ENCODE measurements at regions not wholly inside any gene's neighbourhood (a gene's known extent, or its start where the extent isn't known, plus 50 kb on each side); places are given as distances from the start of the nearest gene placed in this dataset.

DNA sequence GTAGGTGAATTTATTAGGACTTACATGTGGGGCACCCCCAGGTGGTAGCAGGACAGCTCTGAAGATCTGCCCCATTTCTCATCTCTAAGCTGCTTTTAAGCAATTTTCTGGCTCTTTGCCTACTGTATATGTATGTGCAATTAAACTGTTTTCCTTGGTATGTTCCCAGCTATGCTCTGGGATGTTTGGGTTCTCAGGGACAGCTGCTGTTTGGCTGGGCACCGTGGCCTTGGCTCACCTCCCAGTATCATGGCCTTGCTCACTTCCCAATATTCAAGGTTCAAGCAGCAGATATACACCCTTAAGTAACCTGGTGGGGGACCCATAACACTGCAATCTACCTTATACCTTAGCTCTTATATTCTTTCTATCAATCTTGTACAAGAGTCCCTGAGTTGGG lies 53.7 kb upstream of the KITLG start:
- no peak overlapping the region for H3K27ac ChIP-seq
- H3K9me2 ChIP-seq (ENCODE audit: insufficient read depth) = no peaks in the 10 kb centered on the region
- H3K9me3 ChIP-seq (ENCODE audit: insufficient read depth, low read depth) = no peaks in the 10 kb centered on the region
- no TSS peak for BruUV-seq (replicated peaks)
- intact Hi-C loops (cut with micrococcal nuclease; ENCODE audit: unreplicated experiment) = loop anchor here (10.0 kb wide), 1 partner anchor 361 kb away; no protein-coding TSS in a partner anchor
- H4K20me1 ChIP-seq (ENCODE audit: insufficient read depth) = no peaks in the 10 kb centered on the region
- CTCF ChIA-PET = no interaction called here
- no peaks in the 10 kb centered on the region for H3K4me1 ChIP-seq (replicated peaks; ENCODE audit: insufficient read depth)
- H3F3A ChIP-seq (ENCODE audit: insufficient read depth, low read depth) = no peaks in the 10 kb centered on the region
- POLR2A ChIA-PET (ENCODE audit: unreplicated experiment) = interaction anchor here (0.5 to 0.6 kb wide), 2 partner anchors 718 to 1045 kb away, joined by 3 read pairs; no protein-coding TSS in a partner anchor
- H3K36me3 ChIP-seq (ENCODE audit: low read depth) = no peaks in the 10 kb centered on the region
- TF ChIP-seq CTCF (conservative IDR thresholded peaks at IDR 0.05) = no peak
- no peak for TF ChIP-seq EZH2 (IDR thresholded peaks at IDR 0.05; ENCODE audit: low read depth)
- DNase-seq = no peak
- H3K4me2 ChIP-seq = no peak overlapping the region
- no peaks in the 10 kb centered on the region for H3K27me3 ChIP-seq (ENCODE audit: insufficient read depth, low read depth)
- no peak overlapping the region for H2AFZ ChIP-seq
- H3K4me3 ChIP-seq = no peak overlapping the region
- no peaks in the 10 kb centered on the region for H3K79me2 ChIP-seq (ENCODE audit: low read depth)

DNA sequence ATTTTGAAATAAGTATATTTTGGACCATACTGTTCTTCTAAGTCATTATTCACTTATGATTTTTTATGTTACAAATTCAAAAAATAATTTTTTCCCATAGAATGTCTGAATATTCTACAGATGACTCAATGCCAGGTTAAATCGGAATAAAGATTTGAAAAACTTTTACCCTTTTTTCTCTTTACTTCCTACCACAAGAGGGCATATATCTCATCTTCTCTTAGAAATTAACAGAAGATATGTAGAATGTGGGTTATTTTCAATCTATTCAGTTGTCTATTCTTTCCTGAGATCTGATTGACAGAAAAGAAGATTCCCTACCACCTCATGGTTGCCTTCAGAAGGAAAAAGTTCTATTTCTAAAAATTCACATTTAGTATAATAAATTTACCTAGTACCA lies 53.0 kb upstream of the KITLG start:
- no TSS peak for BruUV-seq (replicated peaks)
- ChIA-PET POLR2A (ENCODE audit: unreplicated experiment) (no interaction called here), CTCF (no interaction called here)
- H3K36me3 ChIP-seq (ENCODE audit: low read depth) = no peaks in the 10 kb centered on the region
- no peaks in the 10 kb centered on the region for H3K79me2 ChIP-seq (ENCODE audit: low read depth)
- no peaks in the 10 kb centered on the region for H3K27me3 ChIP-seq (ENCODE audit: insufficient read depth, low read depth)
- H3K9me3 ChIP-seq (ENCODE audit: insufficient read depth, low read depth) = no peaks in the 10 kb centered on the region
- TF ChIP-seq CTCF (conservative IDR thresholded peaks at IDR 0.05) = peak; percentile 60
- no peak for TF ChIP-seq EZH2 (IDR thresholded peaks at IDR 0.05; ENCODE audit: low read depth)
- no peak overlapping the region for H2AFZ ChIP-seq
- no peaks in the 10 kb centered on the region for H3K9me2 ChIP-seq (ENCODE audit: insufficient read depth)
- H3K27ac ChIP-seq = no peak overlapping the region
- no peaks in the 10 kb centered on the region for H4K20me1 ChIP-seq (ENCODE audit: insufficient read depth)
- H3F3A ChIP-seq (ENCODE audit: insufficient read depth, low read depth) = no peaks in the 10 kb centered on the region
- no peak overlapping the region for H3K4me3 ChIP-seq
- no peak overlapping the region for H3K4me2 ChIP-seq
- no peaks in the 10 kb centered on the region for H3K4me1 ChIP-seq (replicated peaks; ENCODE audit: insufficient read depth)
- DNase-seq = no peak
- intact Hi-C loops (cut with micrococcal nuclease; ENCODE audit: unreplicated experiment) = loop anchor here (10.0 kb wide), 1 partner anchor 361 kb away; no protein-coding TSS in a partner anchor

DNA sequence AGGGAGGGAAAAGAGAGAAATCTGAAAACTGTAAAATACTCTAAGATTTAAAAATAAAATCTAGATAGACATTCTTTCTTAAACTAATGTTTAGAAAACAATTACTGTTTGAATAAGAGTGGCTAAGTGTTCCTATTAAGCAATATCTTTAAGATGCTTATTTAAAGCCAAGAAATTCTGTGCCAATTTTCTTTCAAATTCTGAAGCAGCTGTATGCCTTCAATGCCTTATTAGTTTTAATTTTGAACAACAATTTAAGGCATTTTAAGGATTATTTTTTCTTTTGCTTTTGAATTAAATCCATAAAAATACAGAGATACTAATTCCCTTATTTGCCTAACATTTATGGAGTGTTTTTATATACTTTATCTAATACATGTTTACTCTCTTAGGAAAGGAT lies 50.3 kb upstream of the KITLG start:
- BruUV-seq (replicated peaks) = no TSS peak
- no peak for TF ChIP-seq EZH2 (IDR thresholded peaks at IDR 0.05; ENCODE audit: low read depth)
- TF ChIP-seq CTCF (conservative IDR thresholded peaks at IDR 0.05) = no peak
- POLR2A ChIA-PET (ENCODE audit: unreplicated experiment) = no interaction called here
- CTCF ChIA-PET = no interaction called here
- DNase-seq = no peak
- Histone ChIP-seq H3K36me3 (ENCODE audit: low read depth) (no peaks in the 10 kb centered on the region), H2AFZ (no peak overlapping the region), H3K79me2 (ENCODE audit: low read depth) (no peaks in the 10 kb centered on the region), H3K4me2 (no peak overlapping the region), H3K9me2 (ENCODE audit: insufficient read depth) (no peaks in the 10 kb centered on the region), H3K9me3 (ENCODE audit: insufficient read depth, low read depth) (no peaks in the 10 kb centered on the region), H4K20me1 (ENCODE audit: insufficient read depth) (no peaks in the 10 kb centered on the region), H3K4me1 (replicated peaks; ENCODE audit: insufficient read depth) (no peaks in the 10 kb centered on the region), H3F3A (ENCODE audit: insufficient read depth, low read depth) (no peaks in the 10 kb centered on the region), H3K27ac (no peak overlapping the region), H3K27me3 (ENCODE audit: insufficient read depth, low read depth) (no peaks in the 10 kb centered on the region), H3K4me3 (no peak overlapping the region)
- intact Hi-C loops (cut with micrococcal nuclease; ENCODE audit: unreplicated experiment) = loop anchor here (10.0 kb wide), 1 partner anchor 364 kb away; no protein-coding TSS in a partner anchor
